Activated CD4-positive, alpha-beta T cell treated with anti-CD3 and anti-CD28 coated beads, Interleukin-2, amount 50 U/mL, for 16 hours (primary cell): ENCODE measurements at regions not wholly inside any gene's neighbourhood (a gene's known extent, or its start where the extent isn't known, plus 50 kb on each side); places are given as distances from the start of the nearest gene placed in this dataset.
"Not testable (repeated sequence)": the region's sequence is repeated elsewhere in the genome, so short reads cannot be mapped to it uniquely, and the experiment has no call there.

Experiments used
- DNase-seq: peaks from one replicate; pipeline ENCODE4 v3.0.0-alpha.2; 2020

GRCh38 chr3:153866901-153867300 is 254.3 kb upstream of the ARHGEF26 start:
- DNase-seq, result no peak

GRCh38 chr3:153874348-153874747 is 246.8 kb upstream of the ARHGEF26 start:
- not testable (repeated sequence) for DNase-seq

- DNase-seq, result no peak
Measured at GRCh38 chr3:153880493-153880892, 240.7 kb upstream of the ARHGEF26 start.

GRCh38 chr3:153881201-153881600 is 240.0 kb upstream of the ARHGEF26 start:
- DNase-seq, result no peak

- DNase-seq, result no peak
Measured at GRCh38 chr3:153885359-153885758, 235.8 kb upstream of the ARHGEF26 start.

- DNase-seq, result no peak
Measured at GRCh38 chr3:153889905-153890334, 231.3 kb upstream of the ARHGEF26 start.

- no peak for DNase-seq
Measured at GRCh38 chr3:153892126-153892525, 229.1 kb upstream of the ARHGEF26 start.

- no peak for DNase-seq
Measured at GRCh38 chr3:153894857-153895256, 226.3 kb upstream of the ARHGEF26 start.

- DNase-seq, result no peak
Measured at GRCh38 chr3:153896197-153896596, 225.0 kb upstream of the ARHGEF26 start.

- DNase-seq, result no peak
Measured at GRCh38 chr3:153897025-153897723, 224.0 kb upstream of the ARHGEF26 start.

GRCh38 chr3:153897842-153898241 is 223.3 kb upstream of the ARHGEF26 start:
- no peak for DNase-seq

GRCh38 chr3:153901152-153901551 is 220.0 kb upstream of the ARHGEF26 start:
- DNase-seq, result no peak

GRCh38 chr3:153901991-153902390 is 219.2 kb upstream of the ARHGEF26 start:
- DNase-seq, result no peak

- DNase-seq, result no peak
Measured at GRCh38 chr3:153903430-153903829, 217.8 kb upstream of the ARHGEF26 start.

- DNase-seq, result no peak
Measured at GRCh38 chr3:153906366-153906765, 214.8 kb upstream of the ARHGEF26 start.

GRCh38 chr3:153910387-153910786 is 210.8 kb upstream of the ARHGEF26 start:
- no peak for DNase-seq

GRCh38 chr3:153911116-153911515 is 210.1 kb upstream of the ARHGEF26 start:
- no peak for DNase-seq

- DNase-seq, result no peak
Measured at GRCh38 chr3:153919773-153920172, 201.4 kb upstream of the ARHGEF26 start.

- DNase-seq, result no peak
Measured at GRCh38 chr3:153921826-153922225, 199.4 kb upstream of the ARHGEF26 start.

GRCh38 chr3:153925841-153926514 is 195.2 kb upstream of the ARHGEF26 start:
- no peak for DNase-seq

- DNase-seq, result no peak
Measured at GRCh38 chr3:153927107-153927506, 194.1 kb upstream of the ARHGEF26 start.

GRCh38 chr3:153928851-153929250 is 192.3 kb upstream of the ARHGEF26 start:
- DNase-seq, result no peak

- DNase-seq, result not testable (repeated sequence)
Measured at GRCh38 chr3:153933481-153933880, 187.7 kb upstream of the ARHGEF26 start.

GRCh38 chr3:153944084-153944483 is 177.1 kb upstream of the ARHGEF26 start:
- DNase-seq, result no peak

- DNase-seq, result no peak
Measured at GRCh38 chr3:153951276-153951675, 169.9 kb upstream of the ARHGEF26 start.
